ENCODE measurements at regions not wholly inside any gene's neighbourhood (a gene's known extent, or its start where the extent isn't known, plus 50 kb on each side); places are given as distances from the start of the nearest gene placed in this dataset.

DNA sequence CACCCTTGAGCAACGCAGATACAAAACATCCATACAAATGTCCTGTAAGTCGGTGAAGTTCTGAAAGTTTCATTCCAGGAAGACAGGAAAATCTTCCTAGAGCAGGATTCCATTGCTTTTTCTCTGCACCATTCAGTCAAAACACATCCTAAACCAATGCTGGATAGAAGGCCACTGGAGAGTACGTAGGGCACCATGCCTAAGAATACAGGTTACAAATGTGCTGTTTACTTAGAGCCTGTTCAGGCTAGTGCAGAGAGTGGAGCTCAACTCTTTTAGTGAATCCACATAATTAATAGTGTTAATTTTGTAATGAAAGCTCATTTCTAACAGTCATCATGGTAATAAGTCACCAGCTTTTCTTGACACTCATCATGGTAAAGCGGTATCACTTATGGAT, 187.6 kb downstream of the NHLRC3 start:
- TF ChIP-seq, protein P1, sequence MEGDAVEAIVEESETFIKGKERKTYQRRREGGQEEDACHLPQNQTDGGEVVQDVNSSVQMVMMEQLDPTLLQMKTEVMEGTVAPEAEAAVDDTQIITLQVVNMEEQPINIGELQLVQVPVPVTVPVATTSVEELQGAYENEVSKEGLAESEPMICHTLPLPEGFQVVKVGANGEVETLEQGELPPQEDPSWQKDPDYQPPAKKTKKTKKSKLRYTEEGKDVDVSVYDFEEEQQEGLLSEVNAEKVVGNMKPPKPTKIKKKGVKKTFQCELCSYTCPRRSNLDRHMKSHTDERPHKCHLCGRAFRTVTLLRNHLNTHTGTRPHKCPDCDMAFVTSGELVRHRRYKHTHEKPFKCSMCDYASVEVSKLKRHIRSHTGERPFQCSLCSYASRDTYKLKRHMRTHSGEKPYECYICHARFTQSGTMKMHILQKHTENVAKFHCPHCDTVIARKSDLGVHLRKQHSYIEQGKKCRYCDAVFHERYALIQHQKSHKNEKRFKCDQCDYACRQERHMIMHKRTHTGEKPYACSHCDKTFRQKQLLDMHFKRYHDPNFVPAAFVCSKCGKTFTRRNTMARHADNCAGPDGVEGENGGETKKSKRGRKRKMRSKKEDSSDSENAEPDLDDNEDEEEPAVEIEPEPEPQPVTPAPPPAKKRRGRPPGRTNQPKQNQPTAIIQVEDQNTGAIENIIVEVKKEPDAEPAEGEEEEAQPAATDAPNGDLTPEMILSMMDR (IDR thresholded peaks at IDR 0.05) = no peak
- TF ChIP-seq SIN3A (IDR thresholded peaks at IDR 0.05; ENCODE audit: borderline replicate concordance, insufficient read depth, low read depth, low read length) = no peak
- TF ChIP-seq POLR2AphosphoS5 (IDR thresholded peaks at IDR 0.05; ENCODE audit: low read depth, low read length) = no peak
- no peak for TF ChIP-seq TCF7L2 (IDR thresholded peaks at IDR 0.05; ENCODE audit: low read depth, low read length)
- TF ChIP-seq, protein P2, sequence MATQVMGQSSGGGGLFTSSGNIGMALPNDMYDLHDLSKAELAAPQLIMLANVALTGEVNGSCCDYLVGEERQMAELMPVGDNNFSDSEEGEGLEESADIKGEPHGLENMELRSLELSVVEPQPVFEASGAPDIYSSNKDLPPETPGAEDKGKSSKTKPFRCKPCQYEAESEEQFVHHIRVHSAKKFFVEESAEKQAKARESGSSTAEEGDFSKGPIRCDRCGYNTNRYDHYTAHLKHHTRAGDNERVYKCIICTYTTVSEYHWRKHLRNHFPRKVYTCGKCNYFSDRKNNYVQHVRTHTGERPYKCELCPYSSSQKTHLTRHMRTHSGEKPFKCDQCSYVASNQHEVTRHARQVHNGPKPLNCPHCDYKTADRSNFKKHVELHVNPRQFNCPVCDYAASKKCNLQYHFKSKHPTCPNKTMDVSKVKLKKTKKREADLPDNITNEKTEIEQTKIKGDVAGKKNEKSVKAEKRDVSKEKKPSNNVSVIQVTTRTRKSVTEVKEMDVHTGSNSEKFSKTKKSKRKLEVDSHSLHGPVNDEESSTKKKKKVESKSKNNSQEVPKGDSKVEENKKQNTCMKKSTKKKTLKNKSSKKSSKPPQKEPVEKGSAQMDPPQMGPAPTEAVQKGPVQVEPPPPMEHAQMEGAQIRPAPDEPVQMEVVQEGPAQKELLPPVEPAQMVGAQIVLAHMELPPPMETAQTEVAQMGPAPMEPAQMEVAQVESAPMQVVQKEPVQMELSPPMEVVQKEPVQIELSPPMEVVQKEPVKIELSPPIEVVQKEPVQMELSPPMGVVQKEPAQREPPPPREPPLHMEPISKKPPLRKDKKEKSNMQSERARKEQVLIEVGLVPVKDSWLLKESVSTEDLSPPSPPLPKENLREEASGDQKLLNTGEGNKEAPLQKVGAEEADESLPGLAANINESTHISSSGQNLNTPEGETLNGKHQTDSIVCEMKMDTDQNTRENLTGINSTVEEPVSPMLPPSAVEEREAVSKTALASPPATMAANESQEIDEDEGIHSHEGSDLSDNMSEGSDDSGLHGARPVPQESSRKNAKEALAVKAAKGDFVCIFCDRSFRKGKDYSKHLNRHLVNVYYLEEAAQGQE (IDR thresholded peaks at IDR 0.05; ENCODE audit: insufficient read depth in 1 of 2, low read depth in 2 of 2, low read length in 1 of 2) = no peak
